Activated naive CD8-positive, alpha-beta T cell treated with anti-CD3 and anti-CD28 coated beads, Interleukin-2, amount 50 U/mL, for 24 hours (primary cell): ENCODE measurements at regions not wholly inside any gene's neighbourhood (a gene's known extent, or its start where the extent isn't known, plus 50 kb on each side); places are given as distances from the start of the nearest gene placed in this dataset.
A peak's percentile ranks its signal among the peaks of the same experiment; 100 is the strongest.

Experiments
- ATAC-seq: fragments of 150-1000 bp; cut with Tn5 transposase; one replicate; pipeline ENCODE4 v1.10.0; 2021
- DNase-seq: peaks from one replicate; pipeline ENCODE4 v3.0.0; 2021
- H3K27ac Mint-ChIP-seq: one replicate; pipeline ENCODE4 v1.8.0; 2021; ENCODE audit warnings: mild to moderate bottlenecking, mixed read lengths
- H3K27me3 Mint-ChIP-seq: one replicate; pipeline ENCODE4 v1.8.0; 2021; ENCODE audit warnings: mixed read lengths
- H3K36me3 Mint-ChIP-seq: one replicate; pipeline ENCODE4 v1.8.0; 2021; ENCODE audit warnings: low read depth, mixed read lengths
- H3K4me1 Mint-ChIP-seq: one replicate; pipeline ENCODE4 v1.8.0; 2021; ENCODE audit warnings: mixed read lengths
- H3K4me3 Mint-ChIP-seq: one replicate; pipeline ENCODE4 v1.8.0; 2021; ENCODE audit warnings: mild to moderate bottlenecking, moderate library complexity, mixed read lengths
- H3K9me3 Mint-ChIP-seq: one replicate; pipeline ENCODE4 v1.8.0; 2021; ENCODE audit warnings: mixed read lengths

- ATAC-seq (no peak), DNase-seq (no peak)
- peaks cover 16% of the 10 kb centered on the region for H3K27me3 Mint-ChIP-seq
- H3K9me3 Mint-ChIP-seq = no peaks in the 10 kb centered on the region
- H3K4me1 Mint-ChIP-seq = no peaks in the 10 kb centered on the region
- H3K36me3 Mint-ChIP-seq = no peaks in the 10 kb centered on the region
- H3K27ac Mint-ChIP-seq = no peak overlapping the region
- no peak overlapping the region for H3K4me3 Mint-ChIP-seq
These were observed 83.0 kb upstream of the ZC3H12A start for GRCh38 chr1:37391211-37392011.

GRCh38 chr1:37392051-37392450 lies 82.3 kb upstream of the ZC3H12A start:
- no peak for ATAC-seq
- DNase-seq = no peak
- no peaks in the 10 kb centered on the region for H3K4me1 Mint-ChIP-seq
- peaks cover 16% of the 10 kb centered on the region for H3K27me3 Mint-ChIP-seq
- no peak overlapping the region for H3K27ac Mint-ChIP-seq
- H3K9me3 Mint-ChIP-seq = no peaks in the 10 kb centered on the region
- no peaks in the 10 kb centered on the region for H3K36me3 Mint-ChIP-seq
- no peak overlapping the region for H3K4me3 Mint-ChIP-seq

GRCh38 chr1:37393173-37394120 lies 80.9 kb upstream of the ZC3H12A start:
- Mint-ChIP-seq H3K4me1 (no peaks in the 10 kb centered on the region), H3K27me3 (peaks cover 21% of the 10 kb centered on the region), H3K4me3 (no peak overlapping the region), H3K36me3 (no peaks in the 10 kb centered on the region), H3K9me3 (no peaks in the 10 kb centered on the region), H3K27ac (no peak overlapping the region)
- no peak for DNase-seq
- no peak for ATAC-seq

- no peak overlapping the region for H3K27ac Mint-ChIP-seq
- no peaks in the 10 kb centered on the region for H3K36me3 Mint-ChIP-seq
- no peak for DNase-seq
- peaks cover 20% of the 10 kb centered on the region for H3K27me3 Mint-ChIP-seq
- no peak overlapping the region for H3K4me3 Mint-ChIP-seq
- H3K9me3 Mint-ChIP-seq = no peaks in the 10 kb centered on the region
- ATAC-seq = no peak
- no peaks in the 10 kb centered on the region for H3K4me1 Mint-ChIP-seq
These were observed 79.6 kb upstream of the ZC3H12A start for GRCh38 chr1:37394574-37395464.

GRCh38 chr1:37398096-37398495 lies 76.3 kb upstream of the ZC3H12A start:
- H3K27me3 Mint-ChIP-seq = peaks cover 18% of the 10 kb centered on the region
- DNase-seq (no peak), ATAC-seq (no peak)
- H3K4me3 Mint-ChIP-seq = no peak overlapping the region
- no peaks in the 10 kb centered on the region for H3K4me1 Mint-ChIP-seq
- no peaks in the 10 kb centered on the region for H3K9me3 Mint-ChIP-seq
- H3K36me3 Mint-ChIP-seq = no peaks in the 10 kb centered on the region
- no peak overlapping the region for H3K27ac Mint-ChIP-seq

- H3K27ac Mint-ChIP-seq = no peak overlapping the region
- ATAC-seq (no peak), DNase-seq (no peak)
- H3K27me3 Mint-ChIP-seq = peaks cover 16% of the 10 kb centered on the region
- no peak overlapping the region for H3K4me3 Mint-ChIP-seq
- no peaks in the 10 kb centered on the region for H3K4me1 Mint-ChIP-seq
- no peaks in the 10 kb centered on the region for H3K36me3 Mint-ChIP-seq
- H3K9me3 Mint-ChIP-seq = no peaks in the 10 kb centered on the region
These were observed 75.2 kb upstream of the ZC3H12A start for GRCh38 chr1:37399205-37399604.

- Mint-ChIP-seq H3K9me3 (no peaks in the 10 kb centered on the region), H3K4me3 (no peak overlapping the region), H3K27me3 (peaks cover 14% of the 10 kb centered on the region), H3K4me1 (no peaks in the 10 kb centered on the region), H3K27ac (no peak overlapping the region), H3K36me3 (no peaks in the 10 kb centered on the region)
- DNase-seq (no peak), ATAC-seq (no peak)
These were observed 74.4 kb upstream of the ZC3H12A start for GRCh38 chr1:37399830-37400464.

GRCh38 chr1:37400466-37401225 lies 73.7 kb upstream of the ZC3H12A start:
- no peak overlapping the region for H3K4me3 Mint-ChIP-seq
- no peaks in the 10 kb centered on the region for H3K9me3 Mint-ChIP-seq
- H3K4me1 Mint-ChIP-seq = no peaks in the 10 kb centered on the region
- ATAC-seq (no peak), DNase-seq (no peak)
- H3K27ac Mint-ChIP-seq = no peak overlapping the region
- H3K27me3 Mint-ChIP-seq = peaks cover 13% of the 10 kb centered on the region
- no peaks in the 10 kb centered on the region for H3K36me3 Mint-ChIP-seq

- Mint-ChIP-seq H3K36me3 (no peaks in the 10 kb centered on the region), H3K4me1 (no peaks in the 10 kb centered on the region), H3K4me3 (no peak overlapping the region), H3K9me3 (no peaks in the 10 kb centered on the region), H3K27ac (no peak overlapping the region), H3K27me3 (peaks cover 2% of the 10 kb centered on the region)
- ATAC-seq (no peak), DNase-seq (no peak)
These were observed 71.2 kb upstream of the ZC3H12A start for GRCh38 chr1:37403166-37403565.

- Mint-ChIP-seq H3K27ac (no peak overlapping the region), H3K9me3 (no peaks in the 10 kb centered on the region), H3K4me3 (no peak overlapping the region), H3K27me3 (no peaks in the 10 kb centered on the region), H3K36me3 (no peaks in the 10 kb centered on the region), H3K4me1 (no peaks in the 10 kb centered on the region)
- ATAC-seq (no peak), DNase-seq (no peak)
These were observed 69.7 kb upstream of the ZC3H12A start for GRCh38 chr1:37404711-37405110.

- Mint-ChIP-seq H3K4me1 (no peaks in the 10 kb centered on the region), H3K9me3 (no peaks in the 10 kb centered on the region), H3K36me3 (no peaks in the 10 kb centered on the region), H3K4me3 (no peak overlapping the region), H3K27me3 (no peaks in the 10 kb centered on the region), H3K27ac (no peak overlapping the region)
- DNase-seq (peak; percentile 13), ATAC-seq (no peak)
These were observed 64.3 kb upstream of the ZC3H12A start for GRCh38 chr1:37410105-37410504.

GRCh38 chr1:37410815-37411214 lies 63.6 kb upstream of the ZC3H12A start:
- Mint-ChIP-seq H3K9me3 (peaks cover 5% of the 10 kb centered on the region), H3K27ac (no peak overlapping the region), H3K4me3 (no peak overlapping the region), H3K27me3 (peaks cover 3% of the 10 kb centered on the region), H3K4me1 (no peaks in the 10 kb centered on the region), H3K36me3 (peaks cover 3% of the 10 kb centered on the region)
- DNase-seq = peak; percentile 22
- no peak for ATAC-seq

- Mint-ChIP-seq H3K27ac (no peak overlapping the region), H3K27me3 (peaks cover 3% of the 10 kb centered on the region), H3K9me3 (peaks cover 5% of the 10 kb centered on the region), H3K4me3 (no peak overlapping the region), H3K4me1 (no peaks in the 10 kb centered on the region), H3K36me3 (peaks cover 3% of the 10 kb centered on the region)
- ATAC-seq = no peak
- no peak for DNase-seq
These were observed 58.7 kb upstream of the ZC3H12A start for GRCh38 chr1:37415611-37416244.
